WERI-Rb-1 (cell line): ENCODE measurements at regions not wholly inside any gene's neighbourhood (a gene's known extent, or its start where the extent isn't known, plus 50 kb on each side); places are given as distances from the start of the nearest gene placed in this dataset.

Experiments
- DNase-seq: peaks from one replicate; pipeline ENCODE4 v3.0.0-alpha.2; 2020
- H3K27ac ChIP-seq: fragments of 250-450 bp; sonication (Bioruptor Pico); 2 replicates; pipeline ENCODE4 v1.5.1; 2020; ENCODE audit warnings: mild to moderate bottlenecking, moderate library complexity
- H3K27me3 ChIP-seq: fragments of 250-450 bp; sonication (Bioruptor Pico); 2 replicates; pipeline ENCODE4 v1.5.1; 2021; ENCODE audit warnings: mild to moderate bottlenecking, low read depth, moderate library complexity; ENCODE audit not compliant: insufficient read depth, severe bottlenecking
- H3K36me3 ChIP-seq: fragments of 250-450 bp; sonication (Bioruptor Pico); 2 replicates; pipeline ENCODE4 v1.5.1; 2020; ENCODE audit warnings: mild to moderate bottlenecking, moderate library complexity
- H3K4me3 ChIP-seq: 2 replicates; pipeline ENCODE4 v1.5.1; 2011; ENCODE audit warnings: low read depth, mild to moderate bottlenecking, control low read depth, low read length
- H3K9me3 ChIP-seq: fragments of 250-450 bp; sonication (Bioruptor Pico); 2 replicates; pipeline ENCODE4 v1.5.1; 2021; ENCODE audit warnings: mild to moderate bottlenecking, moderate library complexity; ENCODE audit not compliant: severe bottlenecking
- CTCF ChIP-seq: IDR thresholded peaks from 2 replicates; pipeline ENCODE4 v1.5.1; 2011; ENCODE audit warnings: low read depth, mild to moderate bottlenecking, control low read depth, inconsistent platforms, low read length

DNA sequence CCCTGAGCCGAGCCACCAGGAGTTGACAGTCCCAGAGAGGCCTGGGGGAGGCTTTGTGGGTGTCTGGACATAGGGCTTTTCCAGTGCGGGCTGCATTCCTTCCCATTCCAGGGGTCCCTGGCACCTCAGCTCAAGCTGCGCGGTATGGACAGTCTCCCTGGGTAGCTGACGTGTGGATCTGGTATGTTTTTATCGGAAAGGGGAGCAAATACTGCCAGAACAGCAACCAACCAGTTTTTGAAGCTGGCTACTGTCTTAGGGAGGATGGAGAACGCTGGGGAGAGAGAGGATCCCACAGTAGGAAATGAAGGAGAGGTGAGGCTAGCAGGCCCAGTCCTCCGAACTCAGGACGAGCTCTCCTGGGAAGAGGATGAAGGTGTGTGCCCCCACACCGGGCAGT, 103.8 kb upstream of the APCDD1 start:
- Histone ChIP-seq H3K4me3 (no peak overlapping the region), H3K9me3 (no peaks in the 10 kb centered on the region), H3K27me3 (no peaks in the 10 kb centered on the region), H3K36me3 (no peaks in the 10 kb centered on the region), H3K27ac (no peak overlapping the region)
- no peak for TF ChIP-seq CTCF
- DNase-seq = no peak

DNA sequence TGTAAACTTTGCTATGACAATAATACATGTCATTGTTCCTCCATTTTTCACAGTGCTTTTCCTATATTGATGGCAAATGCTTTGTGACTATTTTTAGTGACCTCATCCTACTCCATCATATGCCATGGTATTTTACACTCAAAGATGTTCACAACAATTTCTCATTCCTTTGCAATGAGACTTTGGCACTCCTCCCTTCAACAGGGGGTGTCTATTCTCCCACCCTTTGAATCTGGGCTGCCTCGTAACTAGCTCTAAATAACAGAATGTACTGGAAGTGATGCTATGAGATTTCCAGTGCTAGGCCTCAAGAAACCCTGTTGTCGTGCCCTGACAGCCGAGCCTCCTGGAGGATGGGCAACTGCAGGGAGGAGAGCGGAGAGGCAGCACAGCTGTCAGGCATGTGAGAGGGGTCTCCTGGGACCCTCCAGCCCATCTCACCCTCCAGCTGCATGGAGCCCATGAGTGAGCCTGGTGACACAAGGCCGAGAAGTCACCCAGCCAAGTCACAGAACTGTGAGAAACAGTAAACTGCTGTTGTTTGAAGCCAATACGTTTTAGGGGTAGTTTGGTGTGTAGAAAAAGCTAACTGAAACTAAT, 103.1 kb upstream of the APCDD1 start:
- no peak for TF ChIP-seq CTCF
- DNase-seq = no peak
- Histone ChIP-seq H3K9me3 (no peaks in the 10 kb centered on the region), H3K4me3 (no peak overlapping the region), H3K27me3 (no peaks in the 10 kb centered on the region), H3K27ac (no peak overlapping the region), H3K36me3 (no peaks in the 10 kb centered on the region)

DNA sequence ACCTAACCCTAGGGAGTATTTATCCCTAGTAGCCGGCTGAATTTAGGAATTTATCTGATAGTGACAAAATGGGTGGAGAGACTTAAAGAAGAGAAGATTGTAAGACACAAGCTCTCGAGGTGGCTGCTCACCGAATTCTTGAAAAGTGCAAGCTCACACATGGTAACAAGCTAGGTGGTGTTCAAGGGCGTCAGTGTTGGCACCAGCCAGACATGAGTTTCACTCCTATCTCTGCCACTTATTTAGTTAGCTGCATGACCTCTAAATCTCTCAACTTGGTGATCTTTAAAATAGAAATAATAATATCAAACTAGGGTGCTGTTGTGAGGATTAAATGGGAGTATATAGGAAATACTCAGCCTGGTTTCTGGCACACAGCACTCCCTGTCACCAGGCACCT, 102.6 kb upstream of the APCDD1 start:
- H3K36me3 ChIP-seq = no peaks in the 10 kb centered on the region
- TF ChIP-seq CTCF = no peak
- H3K27me3 ChIP-seq = no peaks in the 10 kb centered on the region
- no peak overlapping the region for H3K4me3 ChIP-seq
- no peaks in the 10 kb centered on the region for H3K9me3 ChIP-seq
- no peak overlapping the region for H3K27ac ChIP-seq
- DNase-seq = no peak

- H3K36me3 ChIP-seq = no peaks in the 10 kb centered on the region
- no peaks in the 10 kb centered on the region for H3K27me3 ChIP-seq
- no peak overlapping the region for H3K4me3 ChIP-seq
- DNase-seq = no peak
- no peak overlapping the region for H3K27ac ChIP-seq
- no peaks in the 10 kb centered on the region for H3K9me3 ChIP-seq
- no peak for TF ChIP-seq CTCF
These were observed 101.8 kb upstream of the APCDD1 start for GRCh38 chr18:10352671-10353070.

DNA sequence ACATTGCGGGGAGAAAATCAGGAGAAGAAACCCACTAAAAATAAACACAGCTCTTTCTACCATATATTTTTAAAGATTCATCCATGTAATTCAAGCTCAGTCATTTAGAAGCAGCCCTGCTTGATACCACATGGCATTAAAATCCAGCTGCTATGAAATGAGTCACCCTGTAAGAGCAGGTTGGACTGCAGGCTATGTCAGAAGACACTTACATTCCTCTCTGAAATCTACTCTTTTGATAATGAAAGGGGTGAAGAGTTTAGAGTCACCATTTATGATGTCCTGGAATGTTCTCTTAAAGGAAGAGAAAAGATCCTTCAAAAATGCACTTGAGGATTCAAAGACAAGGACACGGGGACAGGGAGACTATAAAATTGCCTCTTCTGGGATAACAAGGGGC, 100.6 kb upstream of the APCDD1 start:
- TF ChIP-seq CTCF = no peak
- Histone ChIP-seq H3K9me3 (no peaks in the 10 kb centered on the region), H3K27me3 (no peaks in the 10 kb centered on the region), H3K27ac (no peak overlapping the region), H3K4me3 (no peak overlapping the region), H3K36me3 (no peaks in the 10 kb centered on the region)
- DNase-seq = no peak

- Histone ChIP-seq H3K4me3 (no peak overlapping the region), H3K27ac (no peak overlapping the region), H3K9me3 (no peaks in the 10 kb centered on the region), H3K27me3 (no peaks in the 10 kb centered on the region), H3K36me3 (no peaks in the 10 kb centered on the region)
- TF ChIP-seq CTCF = no peak
- no peak for DNase-seq
These were observed 100.1 kb upstream of the APCDD1 start for GRCh38 chr18:10354241-10354811.
